ENCODE measurements at regions not wholly inside any gene's neighbourhood (a gene's known extent, or its start where the extent isn't known, plus 50 kb on each side); places are given as distances from the start of the nearest gene placed in this dataset.

DNA sequence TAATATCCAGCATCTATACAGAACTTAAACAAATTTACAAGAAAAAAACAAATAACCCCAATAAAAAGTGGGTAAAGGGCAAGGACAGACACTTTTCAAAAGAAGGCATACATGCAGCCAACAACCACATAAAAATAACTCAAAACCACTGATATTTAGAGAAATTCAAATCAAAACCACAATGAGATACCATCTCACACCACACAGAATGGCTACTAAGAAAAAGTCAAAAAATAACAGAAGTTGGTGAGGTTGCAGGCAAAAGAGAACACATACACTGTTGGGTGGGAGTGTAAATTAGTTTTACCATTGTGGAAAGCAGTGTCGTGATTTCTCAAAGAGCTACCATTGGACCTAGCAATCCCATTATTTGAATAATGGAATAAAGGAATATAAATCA, 1973.9 kb upstream of the LRRTM1 start:
- Histone ChIP-seq H3K4me2 (ENCODE audit: control insufficient read depth, insufficient read depth) (no peak overlapping the region), H3K79me2 (ENCODE audit: control insufficient read depth, insufficient read depth, low read length) (no peaks in the 10 kb centered on the region), H3K27ac (ENCODE audit: control insufficient read depth, insufficient read depth) (no peak overlapping the region), H3K4me1 (ENCODE audit: control insufficient read depth, insufficient read depth, low read length) (no peaks in the 10 kb centered on the region), H3K9me3 (replicated peaks; ENCODE audit: control insufficient read depth, insufficient read depth, low read length) (no peaks in the 10 kb centered on the region), H3K9ac (ENCODE audit: control insufficient read depth, insufficient read depth, low read length) (no peak overlapping the region), H3K4me3 (no peak overlapping the region), H2AFZ (ENCODE audit: control insufficient read depth, low read depth, low read length) (no peak overlapping the region), H4K20me1 (ENCODE audit: control insufficient read depth, insufficient read depth) (no peaks in the 10 kb centered on the region), H3K27me3 (replicated peaks in 1 of 2; ENCODE audit: control insufficient read depth in 2 of 2, insufficient read depth in 2 of 2, low read length in 1 of 2) (no peaks in the 10 kb centered on the region), H3K36me3 (ENCODE audit: control insufficient read depth in 2 of 2, insufficient read depth in 2 of 2, low read length in 1 of 2) (no peaks in the 10 kb centered on the region)
- ATAC-seq: no peak
- WGBS (ENCODE audit: insufficient coverage, insufficient replicate concordance, low lambda C conversion rate, missing lambda C conversion rate): 0% methylated on average over 1 of the region's 1 CpG
- POLR2A ChIA-PET: no interaction called here
- intact Hi-C loops (cut with micrococcal nuclease; ENCODE audit: unreplicated experiment): no loop called here
- no TSS peak for BruUV-seq (replicated peaks)
- in situ Hi-C loops (cut with MboI): no loop called here
- no peak for DNase-seq (ENCODE audit: low read depth, low spot score)
- SMC1A ChIA-PET (ENCODE audit: uncharacterized antibody, unreplicated experiment): interaction anchor here (0.9 to 1.5 kb wide), 5 partner anchors 11 to 61 kb away, joined by 3 read pairs; no protein-coding TSS in a partner anchor
- RAD21 ChIA-PET (ENCODE audit: unreplicated experiment): interaction anchor here (1.2 kb wide), 1 partner anchor 12 kb away, joined by 3 read pairs; no protein-coding TSS in a partner anchor
- FAIRE-seq: no peak
- CTCF ChIA-PET: interaction anchor here (1.1 to 1.2 kb wide), 2 partner anchors 12 to 15 kb away, joined by 3 to 4 read pairs; no protein-coding TSS in a partner anchor
- no peak for TF ChIP-seq SMAD1 (IDR thresholded peaks at IDR 0.05; ENCODE audit: low read depth, partially characterized antibody)
- TF ChIP-seq TAF1 (IDR thresholded peaks at IDR 0.05; ENCODE audit: borderline replicate concordance, low read depth, low read length): no peak
- no peak for TF ChIP-seq CBX3 (IDR thresholded peaks at IDR 0.05; ENCODE audit: borderline replicate concordance, low read depth)
- no peak for TF ChIP-seq BMI1 (IDR thresholded peaks at IDR 0.05; ENCODE audit: borderline replicate concordance)
- TF ChIP-seq ELK1 (IDR thresholded peaks at IDR 0.05; ENCODE audit: low read depth, low read length): no peak
- no peak for TF ChIP-seq IKZF1 (conservative IDR thresholded peaks at IDR 0.05)
- no peak for TF ChIP-seq MYB (IDR thresholded peaks at IDR 0.05; ENCODE audit: borderline replicate concordance, low read depth, low read length)
- no peak for TF ChIP-seq STAT1 (conservative IDR thresholded peaks at IDR 0.05)
- TF ChIP-seq SRF (IDR thresholded peaks at IDR 0.05; ENCODE audit: low read depth in 2 of 2, low read length in 2 of 2): no peak
- TF ChIP-seq ZNF207 (IDR thresholded peaks at IDR 0.05; ENCODE audit: borderline replicate concordance): no peak
- no peak for TF ChIP-seq RB1 (IDR thresholded peaks at IDR 0.05; ENCODE audit: borderline replicate concordance)
- TF ChIP-seq SUZ12 (IDR thresholded peaks at IDR 0.05; ENCODE audit: unreplicated experiment): no peak
- TF ChIP-seq NR2C2 (IDR thresholded peaks at IDR 0.05; ENCODE audit: borderline replicate concordance, control insufficient read depth, insufficient read length, low read depth): no peak
- TF ChIP-seq SKIL (IDR thresholded peaks at IDR 0.05; ENCODE audit: low read depth, poor library complexity, severe bottlenecking): no peak
- TF ChIP-seq, protein P1, sequence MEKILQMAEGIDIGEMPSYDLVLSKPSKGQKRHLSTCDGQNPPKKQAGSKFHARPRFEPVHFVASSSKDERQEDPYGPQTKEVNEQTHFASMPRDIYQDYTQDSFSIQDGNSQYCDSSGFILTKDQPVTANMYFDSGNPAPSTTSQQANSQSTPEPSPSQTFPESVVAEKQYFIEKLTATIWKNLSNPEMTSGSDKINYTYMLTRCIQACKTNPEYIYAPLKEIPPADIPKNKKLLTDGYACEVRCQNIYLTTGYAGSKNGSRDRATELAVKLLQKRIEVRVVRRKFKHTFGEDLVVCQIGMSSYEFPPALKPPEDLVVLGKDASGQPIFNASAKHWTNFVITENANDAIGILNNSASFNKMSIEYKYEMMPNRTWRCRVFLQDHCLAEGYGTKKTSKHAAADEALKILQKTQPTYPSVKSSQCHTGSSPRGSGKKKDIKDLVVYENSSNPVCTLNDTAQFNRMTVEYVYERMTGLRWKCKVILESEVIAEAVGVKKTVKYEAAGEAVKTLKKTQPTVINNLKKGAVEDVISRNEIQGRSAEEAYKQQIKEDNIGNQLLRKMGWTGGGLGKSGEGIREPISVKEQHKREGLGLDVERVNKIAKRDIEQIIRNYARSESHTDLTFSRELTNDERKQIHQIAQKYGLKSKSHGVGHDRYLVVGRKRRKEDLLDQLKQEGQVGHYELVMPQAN (conservative IDR thresholded peaks at IDR 0.05): no peak
- TF ChIP-seq RAD21 (IDR thresholded peaks at IDR 0.05; ENCODE audit: insufficient read depth, low read depth, low read length): no peak
- TF ChIP-seq SMAD5 (IDR thresholded peaks at IDR 0.05; ENCODE audit: low read depth): no peak
- no peak for TF ChIP-seq BCLAF1 (IDR thresholded peaks at IDR 0.05)
